Cardiac septum (tissue), 1 donor: ENCODE measurements at regions not wholly inside any gene's neighbourhood (a gene's known extent, or its start where the extent isn't known, plus 50 kb on each side); places are given as distances from the start of the nearest gene placed in this dataset.
A peak's percentile ranks its signal among the peaks of the same experiment; 100 is the strongest.

Experiments used
- DNase-seq: peaks from one replicate; pipeline ENCODE4 v3.0.0-alpha.2; 2020; ENCODE audit warnings: low spot score
- intact Hi-C: fragments of 100-400 bp; cut with DNase I; formaldehyde crosslinking; loops from one replicate; pipeline ENCODE4 v1.14.0; 2022
- donor health status: DM: no; HTN: no; CAD: no.

DNA sequence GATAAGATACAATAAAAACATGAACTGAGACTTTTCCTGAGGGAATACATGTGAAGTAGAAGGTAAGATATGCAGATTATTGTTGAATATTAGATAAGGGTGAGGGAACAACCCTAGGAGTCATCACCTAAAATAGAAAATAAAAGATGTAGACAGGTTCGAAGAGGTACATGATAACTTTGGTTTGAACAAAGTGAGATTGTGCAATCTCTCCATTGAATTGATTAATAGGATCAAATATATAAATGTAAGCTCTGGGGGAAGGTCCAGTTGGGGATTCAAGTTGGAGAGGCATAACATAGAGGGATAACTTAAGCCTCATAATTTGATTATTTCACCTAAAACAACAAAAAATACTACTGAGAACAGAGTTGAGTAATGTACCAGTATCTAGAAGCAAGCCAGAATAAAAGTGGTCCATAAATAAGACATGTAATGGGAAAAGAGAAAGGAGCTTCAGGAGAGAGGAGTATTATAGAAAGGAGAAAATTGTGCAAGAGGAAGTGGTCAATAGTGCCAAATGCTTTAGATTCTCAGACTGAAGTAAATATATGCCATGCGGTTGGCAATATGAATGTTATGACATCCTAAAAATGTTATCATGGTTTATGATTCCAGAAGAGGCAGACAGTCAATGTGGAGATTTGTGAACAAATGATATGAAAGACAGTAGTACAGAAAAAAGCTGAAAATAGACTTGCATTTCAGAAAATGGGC is 282.3 kb upstream of the CHRM2 start:
- DNase-seq: no peak
- intact Hi-C loops: no loop called here

GRCh38 chr7:136566491-136566890 is 302.0 kb upstream of the CHRM2 start:
- intact Hi-C loops: no loop called here
- DNase-seq: no peak

DNA sequence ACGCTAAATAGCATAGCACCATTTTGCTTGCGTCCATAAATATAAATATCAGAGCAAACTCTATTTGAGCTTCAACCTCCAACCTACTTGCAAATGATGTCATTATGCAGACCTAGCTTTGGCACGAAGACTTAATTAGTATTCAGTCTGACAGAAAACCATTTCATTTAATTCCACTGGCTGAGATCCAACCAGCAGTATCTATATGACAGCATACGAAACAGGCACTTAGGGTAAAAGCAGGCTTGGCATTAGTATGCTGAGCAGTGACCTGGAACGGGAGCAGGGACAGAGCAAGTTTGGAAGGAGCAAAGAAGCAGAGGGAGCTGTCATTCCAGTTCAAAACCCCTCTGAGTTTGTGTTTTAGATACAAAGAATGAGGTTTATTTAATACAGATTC is 312.5 kb upstream of the CHRM2 start:
- no peak for DNase-seq
- intact Hi-C loops: no loop called here

- intact Hi-C loops: no loop called here
These were observed 316.8 kb upstream of the CHRM2 start for GRCh38 chr7:136551618-136552017.

DNA sequence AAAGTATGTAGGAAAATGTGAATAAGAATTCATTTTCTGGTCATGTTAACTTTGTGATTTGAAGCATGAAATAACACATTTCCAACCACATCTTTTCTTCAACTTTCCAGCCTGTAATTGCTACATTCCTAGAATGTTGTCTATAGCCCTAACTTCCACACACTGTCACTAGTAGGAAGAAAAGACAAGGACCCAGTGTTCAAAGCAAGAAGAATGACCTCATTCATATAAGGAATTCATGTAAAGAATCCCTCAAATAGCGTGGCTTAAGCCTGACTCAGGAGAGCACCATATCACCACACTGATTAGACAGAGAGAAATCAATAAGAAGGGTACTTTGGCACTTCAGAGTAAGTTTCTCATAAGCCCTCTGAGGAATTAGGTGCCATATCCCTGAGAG is 318.7 kb upstream of the CHRM2 start:
- no peak for DNase-seq
- intact Hi-C loops: no loop called here

More at GRCh38 chr7:136551618-136552017, 316.8 kb upstream of the CHRM2 start:
- no peak for DNase-seq

- DNase-seq: no peak
- intact Hi-C loops: no loop called here
These were observed 334.7 kb upstream of the CHRM2 start for GRCh38 chr7:136533732-136534131.

GRCh38 chr7:136530831-136531230 is 337.6 kb upstream of the CHRM2 start:
- intact Hi-C loops: no loop called here
- no peak for DNase-seq

- DNase-seq: no peak
- intact Hi-C loops: no loop called here
These were observed 340.1 kb upstream of the CHRM2 start for GRCh38 chr7:136528329-136528728.

GRCh38 chr7:136527554-136527953 is 340.9 kb upstream of the CHRM2 start:
- DNase-seq: no peak
- intact Hi-C loops: no loop called here

- DNase-seq: peak; percentile 74
- intact Hi-C loops: no loop called here
These were observed 341.9 kb upstream of the CHRM2 start for GRCh38 chr7:136526408-136527105.

DNA sequence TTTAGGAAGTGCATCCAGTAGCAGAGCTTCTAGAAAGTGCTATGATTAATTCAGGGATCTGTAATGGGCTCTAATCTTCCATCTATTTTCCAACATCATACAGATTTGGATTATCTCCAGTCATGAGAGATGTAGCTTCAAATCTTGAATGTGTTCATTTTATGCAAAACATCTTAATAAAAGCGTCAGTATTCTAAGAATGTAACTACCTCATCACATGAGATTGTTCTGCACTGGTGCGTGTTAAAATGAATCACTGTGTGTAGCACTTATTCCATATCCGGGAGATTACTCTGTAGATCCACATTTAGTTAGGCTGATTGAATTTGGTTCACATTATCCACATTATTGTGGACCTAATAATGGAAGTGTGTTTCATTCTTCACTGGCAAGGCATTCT is 344.9 kb upstream of the CHRM2 start:
- no peak for DNase-seq
- intact Hi-C loops: no loop called here

GRCh38 chr7:136517971-136518370 is 350.5 kb upstream of the CHRM2 start:
- DNase-seq: no peak
- intact Hi-C loops: no loop called here

- intact Hi-C loops: no loop called here
- DNase-seq: no peak
These were observed 353.7 kb upstream of the CHRM2 start for GRCh38 chr7:136514776-136515175.

- DNase-seq: no peak
- intact Hi-C loops: no loop called here
These were observed 354.7 kb upstream of the CHRM2 start for GRCh38 chr7:136513744-136514143.

DNA sequence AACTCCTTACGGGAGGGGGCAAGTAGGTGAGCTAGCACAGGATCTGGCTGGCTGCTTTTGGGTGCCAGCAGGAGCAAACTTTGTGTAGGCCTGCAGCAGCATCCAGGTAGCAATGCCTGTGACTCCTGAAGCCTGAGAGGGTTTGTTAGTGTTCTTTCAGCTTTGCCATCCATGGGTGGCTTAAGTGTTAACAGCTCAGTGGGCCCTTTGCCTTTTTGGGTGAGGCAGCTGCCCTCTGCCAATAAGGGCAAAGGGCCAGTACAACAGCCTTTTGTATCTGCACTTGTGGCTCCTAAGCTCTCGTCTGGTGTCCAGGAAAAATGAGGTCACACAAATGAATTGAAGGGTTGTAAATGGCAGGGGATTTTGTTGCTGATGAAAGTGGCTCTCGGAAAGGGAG is 359.0 kb upstream of the CHRM2 start:
- no peak for DNase-seq
- intact Hi-C loops: no loop called here

- intact Hi-C loops: no loop called here
- no peak for DNase-seq
These were observed 366.3 kb upstream of the CHRM2 start for GRCh38 chr7:136502162-136502561.

GRCh38 chr7:136501151-136501550 is 367.3 kb upstream of the CHRM2 start:
- intact Hi-C loops: no loop called here
- no peak for DNase-seq

DNA sequence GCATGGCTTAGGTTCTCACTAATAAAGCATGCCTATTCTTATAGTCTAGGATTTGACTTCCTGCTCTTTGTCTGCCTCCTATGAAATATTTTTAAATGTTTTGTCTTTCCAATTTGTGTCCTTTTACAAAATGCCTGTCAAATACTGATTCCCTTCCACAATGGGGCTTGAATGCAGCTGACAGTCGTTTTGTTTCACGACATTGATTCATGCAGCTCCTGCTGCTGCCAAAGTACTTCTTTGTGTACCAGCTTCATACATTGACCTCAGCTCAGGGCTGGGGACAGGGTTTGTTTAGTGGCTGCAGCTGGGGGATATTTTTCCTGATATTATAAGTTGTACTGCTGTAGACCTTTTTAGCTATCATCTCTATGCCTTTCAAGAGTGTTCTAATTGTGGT is 371.9 kb upstream of the CHRM2 start:
- intact Hi-C loops: no loop called here
- no peak for DNase-seq

- intact Hi-C loops: no loop called here
- no peak for DNase-seq
These were observed 373.4 kb upstream of the CHRM2 start for GRCh38 chr7:136495081-136495480.

GRCh38 chr7:136492366-136492765 is 376.1 kb upstream of the CHRM2 start:
- no peak for DNase-seq
- intact Hi-C loops: no loop called here

DNA sequence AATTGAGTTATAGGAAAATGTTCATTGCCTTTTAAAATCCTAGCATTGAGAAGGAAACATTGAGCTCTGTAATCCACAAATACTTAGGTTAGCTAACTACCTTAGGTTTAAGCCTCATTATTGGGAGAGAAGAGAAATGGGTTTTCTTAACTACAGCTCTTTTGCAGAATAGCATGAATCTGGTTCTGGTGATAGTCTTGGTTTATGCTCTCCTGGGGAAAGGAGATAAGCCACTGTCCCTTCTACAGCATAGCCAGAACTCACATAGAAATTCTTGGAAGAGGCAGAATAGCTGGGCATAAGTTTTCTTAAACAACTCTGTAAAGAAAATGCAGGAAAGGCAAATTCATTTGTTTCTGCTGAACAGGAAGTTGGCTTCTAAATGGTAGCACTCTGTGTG is 378.6 kb upstream of the CHRM2 start:
- DNase-seq: no peak
- intact Hi-C loops: no loop called here

DNA sequence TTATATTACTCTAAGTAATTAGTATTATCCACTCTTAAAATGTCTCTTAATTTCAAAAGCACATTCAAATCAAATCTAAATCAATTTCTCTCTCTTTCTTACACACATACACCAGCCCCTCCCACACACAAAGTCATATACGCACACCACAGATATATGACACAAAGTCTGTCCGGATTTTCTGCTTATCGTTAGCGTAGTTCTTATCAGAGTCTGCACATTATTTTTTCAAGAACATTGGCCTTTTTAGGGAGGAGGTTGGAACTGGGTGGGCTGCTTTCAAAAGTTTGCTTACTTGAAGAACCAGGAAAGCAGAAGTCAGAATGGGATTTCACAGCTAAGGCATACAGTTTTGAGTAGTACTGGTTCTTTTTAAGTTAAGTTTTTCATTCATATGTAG is 387.6 kb upstream of the CHRM2 start:
- intact Hi-C loops: no loop called here
- no peak for DNase-seq
